Islet precursor cell (in vitro differentiated cells): ENCODE measurements at regions not wholly inside any gene's neighbourhood (a gene's known extent, or its start where the extent isn't known, plus 50 kb on each side); places are given as distances from the start of the nearest gene placed in this dataset.
"Not testable (repeated sequence)": the region's sequence is repeated elsewhere in the genome, so short reads cannot be mapped to it uniquely, and the experiment has no call there.

Source experiments
- DNase-seq: peaks from one replicate; pipeline ENCODE4 v3.0.0-alpha.2; 2018

DNA sequence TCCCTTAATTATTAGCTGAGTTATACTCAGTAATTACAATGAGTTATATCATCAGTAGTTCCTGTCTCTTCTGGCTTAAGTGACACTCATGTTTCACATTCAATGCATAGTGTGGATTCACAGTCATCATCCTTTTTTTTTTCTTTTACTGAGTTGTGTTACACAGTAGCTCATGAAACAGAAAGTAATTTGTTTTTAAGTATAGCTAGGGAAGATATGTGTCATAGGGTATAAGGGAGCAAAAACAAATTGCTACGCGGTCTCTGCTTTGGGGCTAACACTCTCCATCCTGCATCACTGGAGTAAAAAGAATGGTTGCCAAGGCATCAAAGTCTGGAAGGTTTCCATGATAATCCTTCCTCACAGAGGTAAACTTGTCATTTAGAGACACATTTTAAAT lies 971.7 kb upstream of the NCAM2 start:
- DNase-seq: no peak

DNA sequence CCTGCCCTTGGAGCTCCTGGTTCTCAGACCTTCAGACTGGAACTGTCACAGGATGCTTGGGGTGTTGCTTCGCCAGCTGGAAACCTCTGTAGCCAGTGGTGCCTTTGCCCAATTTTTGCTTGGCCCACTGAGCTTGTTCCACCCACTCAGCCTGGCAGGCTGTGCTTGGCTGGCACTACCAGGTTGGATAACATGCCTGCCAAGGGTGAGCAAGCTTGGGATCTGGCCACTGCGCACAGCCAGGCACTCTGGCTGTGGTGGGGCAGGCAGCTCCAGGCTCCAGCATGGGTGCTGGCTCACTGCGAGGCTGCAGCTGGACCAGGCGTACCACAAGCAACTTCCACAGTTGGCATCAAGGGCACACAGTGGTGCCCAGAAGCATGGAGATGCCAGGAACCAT lies 967.8 kb upstream of the NCAM2 start:
- no peak for DNase-seq

DNA sequence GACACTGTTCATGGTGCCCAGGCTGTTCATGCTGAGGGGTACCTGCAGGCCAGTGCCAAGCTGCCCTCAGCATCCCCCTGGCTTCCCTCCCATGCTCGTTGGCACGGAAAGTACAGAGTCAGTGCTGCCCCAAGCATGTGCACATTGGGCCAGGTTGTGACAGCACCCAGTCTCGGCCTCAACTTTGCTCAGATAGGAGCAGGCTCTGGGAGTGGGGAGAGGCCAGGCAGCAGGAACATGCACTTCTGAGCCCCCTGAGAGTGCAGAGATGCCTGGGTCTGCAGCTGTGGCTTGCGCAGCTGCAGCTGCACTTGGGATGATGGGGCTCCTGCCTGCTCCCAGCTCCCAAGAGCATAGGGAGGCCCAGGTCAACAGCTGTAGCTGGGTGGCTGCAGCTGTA lies 966.4 kb upstream of the NCAM2 start:
- no peak for DNase-seq

GRCh38 chr21:20040768-20041167 lies 957.4 kb upstream of the NCAM2 start:
- no peak for DNase-seq

- DNase-seq: no peak
These were observed 953.0 kb upstream of the NCAM2 start for GRCh38 chr21:20045197-20045596.

DNA sequence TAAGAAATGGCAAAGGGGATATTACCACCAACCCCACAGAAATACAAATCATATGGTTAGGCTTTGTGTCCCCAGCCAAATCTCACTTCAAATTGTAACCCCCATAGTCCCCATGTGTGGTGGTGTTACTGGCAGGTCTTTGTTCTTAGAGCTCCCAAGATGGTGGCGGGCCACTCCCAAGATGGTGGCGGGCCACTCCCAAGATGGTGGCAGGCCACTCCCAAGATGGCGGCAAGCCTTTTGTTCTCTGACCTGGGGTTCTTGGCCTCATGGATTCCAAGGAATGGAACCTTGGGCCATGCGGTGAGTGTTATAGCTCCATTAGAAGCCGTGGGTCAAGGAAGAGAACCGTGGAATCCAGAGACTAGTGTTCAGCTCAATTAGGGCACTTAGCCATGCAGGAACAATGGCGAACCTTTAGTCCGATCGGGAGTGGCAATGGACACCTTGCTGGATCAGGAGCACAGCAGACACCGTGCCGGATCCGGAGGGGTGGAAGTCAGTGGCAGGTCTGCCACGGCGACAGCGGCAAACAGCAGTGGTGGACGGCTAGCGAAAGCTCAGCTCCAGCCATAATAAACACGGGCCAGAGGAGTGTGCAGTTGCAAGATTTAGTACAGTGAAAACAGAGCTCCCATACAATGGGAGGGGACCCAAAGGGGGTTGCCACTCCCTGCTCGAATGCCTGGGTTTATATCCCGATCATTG lies 949.9 kb upstream of the NCAM2 start:
- not testable (repeated sequence) for DNase-seq

DNA sequence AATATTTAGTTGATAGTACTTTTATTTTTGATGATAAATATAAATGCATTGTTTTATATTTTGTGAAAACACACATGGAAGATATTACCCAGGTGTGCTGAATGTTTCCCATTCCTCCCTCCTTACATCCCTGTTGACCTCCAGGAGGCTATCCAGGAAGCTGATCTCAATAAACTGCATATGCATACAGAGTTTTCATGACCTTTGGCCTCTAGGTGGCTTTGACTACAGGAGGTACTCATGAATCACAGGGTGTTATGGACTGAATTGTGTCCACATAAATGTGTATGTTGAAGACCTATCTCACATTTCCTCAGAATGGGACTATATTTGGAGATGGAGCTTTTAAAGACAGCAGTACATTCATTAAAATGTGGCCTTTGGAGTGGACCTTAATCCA lies 914.9 kb upstream of the NCAM2 start:
- no peak for DNase-seq

GRCh38 chr21:20083925-20084324 lies 914.3 kb upstream of the NCAM2 start:
- DNase-seq: no peak

DNA sequence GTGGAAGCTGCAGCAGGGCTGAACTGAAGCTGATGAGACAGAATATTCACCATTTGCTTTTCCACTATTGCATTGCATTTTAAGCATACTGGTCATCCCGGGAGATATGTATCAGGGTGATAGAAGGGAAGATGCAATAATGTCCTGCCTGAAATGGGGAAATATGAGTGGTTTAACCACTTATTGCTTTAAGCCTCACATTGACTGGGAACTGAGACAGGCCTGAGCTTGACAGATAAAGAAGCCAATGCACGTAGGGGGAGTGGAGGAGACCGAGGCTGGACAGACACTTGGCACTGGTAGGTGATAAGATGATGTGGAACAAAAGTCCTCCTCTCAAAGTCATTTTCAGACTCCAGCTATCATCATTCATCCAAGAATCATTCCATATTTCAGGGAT lies 911.7 kb upstream of the NCAM2 start:
- no peak for DNase-seq

GRCh38 chr21:20106368-20106767 lies 891.8 kb upstream of the NCAM2 start:
- DNase-seq: no peak

- no peak for DNase-seq
These were observed 890.2 kb upstream of the NCAM2 start for GRCh38 chr21:20108016-20108415.

DNA sequence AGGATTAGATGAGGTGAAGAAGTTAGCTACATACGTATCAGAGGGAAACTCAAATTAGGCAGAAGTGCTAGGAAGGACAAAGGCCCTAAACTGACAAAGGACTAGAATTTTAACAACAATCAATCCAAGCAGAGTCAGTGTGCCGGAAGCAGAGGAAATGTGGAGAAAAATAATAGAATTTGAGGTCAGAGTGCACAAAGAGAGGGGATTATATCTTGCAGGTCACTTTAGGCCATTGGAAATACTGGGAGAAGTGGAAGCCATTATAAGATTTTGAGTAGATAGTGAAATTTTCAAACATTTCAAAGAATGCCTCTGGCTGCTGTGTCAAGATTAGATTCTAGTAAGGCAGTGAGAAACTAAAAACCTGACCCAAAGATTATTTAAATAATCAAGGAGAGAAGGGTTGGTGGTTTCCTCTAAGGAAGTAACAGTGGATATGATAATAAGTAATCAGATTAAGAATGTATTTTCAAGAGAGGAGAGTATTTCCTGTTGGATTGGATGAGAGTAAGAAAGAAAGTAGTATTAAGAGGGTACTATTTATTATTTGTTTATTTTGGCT lies 889.2 kb upstream of the NCAM2 start:
- no peak for DNase-seq

- no peak for DNase-seq
These were observed 887.8 kb upstream of the NCAM2 start for GRCh38 chr21:20110368-20110767.

DNA sequence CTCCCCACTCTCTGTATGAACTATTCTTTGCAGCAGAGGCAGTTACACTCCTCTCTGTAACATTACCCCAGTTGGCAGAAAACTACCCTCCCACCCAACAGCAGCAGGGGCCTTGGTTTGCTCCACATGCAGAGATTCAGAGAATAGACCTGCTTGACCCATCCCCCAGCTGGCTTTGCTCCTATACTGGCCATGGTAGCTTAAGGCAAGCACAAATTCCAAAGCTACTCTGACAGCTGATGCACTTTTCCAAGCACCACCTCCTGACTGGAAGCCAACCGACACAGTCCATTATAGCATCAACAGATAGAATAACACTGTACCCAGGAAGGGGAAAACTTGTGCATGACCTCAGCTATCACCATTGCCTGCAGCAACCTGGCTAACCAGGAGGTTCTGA lies 846.5 kb upstream of the NCAM2 start:
- no peak for DNase-seq

DNA sequence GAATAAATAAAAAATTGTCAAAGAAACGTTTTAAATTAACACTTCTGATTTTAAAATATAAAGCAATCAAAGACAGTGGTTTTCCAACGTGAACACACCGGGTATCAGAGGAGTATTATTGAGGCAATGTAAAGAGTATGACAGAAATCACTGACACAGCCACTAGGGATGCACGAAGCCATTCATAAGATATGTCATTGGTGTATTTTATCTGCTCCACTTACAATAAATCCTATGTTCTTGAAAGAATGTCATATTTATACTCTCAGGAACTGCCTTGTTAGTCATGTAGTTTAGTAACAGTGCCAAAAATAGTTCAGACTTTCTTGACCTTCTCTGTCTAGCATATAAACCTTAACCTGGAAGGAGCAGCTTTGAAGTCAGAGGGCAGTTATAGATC lies 835.0 kb upstream of the NCAM2 start:
- no peak for DNase-seq

DNA sequence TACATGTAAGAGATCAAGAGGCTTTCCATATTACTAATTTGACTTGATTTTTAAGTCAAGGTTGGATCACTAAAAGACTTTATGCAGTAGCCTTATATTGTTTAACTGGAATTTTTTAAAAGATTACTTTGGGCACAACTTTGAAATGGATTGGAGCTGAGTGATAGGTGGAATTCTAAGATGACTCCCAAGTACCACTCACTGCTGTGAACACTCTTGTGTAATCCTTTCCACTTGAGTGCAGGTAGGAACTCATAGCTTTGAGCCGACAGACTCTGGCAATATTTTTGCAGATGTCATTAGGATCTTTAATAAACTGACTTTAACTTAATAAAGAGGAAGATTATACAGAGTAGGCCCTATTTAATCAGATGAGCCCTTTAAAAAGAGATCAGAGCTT lies 831.1 kb upstream of the NCAM2 start:
- no peak for DNase-seq

GRCh38 chr21:20169812-20170576 lies 828.2 kb upstream of the NCAM2 start:
- DNase-seq: no peak

DNA sequence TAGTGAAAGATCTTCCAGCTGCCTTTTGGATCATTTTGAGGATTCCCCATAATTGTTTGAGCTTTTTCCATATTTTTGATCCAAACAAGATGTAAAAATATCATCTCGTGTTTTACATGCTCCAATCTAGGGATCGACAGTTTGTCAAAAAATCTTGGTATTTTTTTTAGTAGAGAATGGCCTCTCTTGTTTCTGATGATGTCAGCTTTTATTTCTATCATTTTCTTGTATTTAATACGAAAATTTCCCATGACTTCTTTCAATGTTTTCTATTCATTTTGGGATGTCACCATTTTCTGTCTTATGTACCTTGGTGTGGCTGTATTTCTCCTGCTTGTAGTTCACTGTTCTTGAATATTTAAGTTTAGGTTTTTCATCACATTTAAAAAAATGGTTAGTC lies 812.0 kb upstream of the NCAM2 start:
- no peak for DNase-seq

DNA sequence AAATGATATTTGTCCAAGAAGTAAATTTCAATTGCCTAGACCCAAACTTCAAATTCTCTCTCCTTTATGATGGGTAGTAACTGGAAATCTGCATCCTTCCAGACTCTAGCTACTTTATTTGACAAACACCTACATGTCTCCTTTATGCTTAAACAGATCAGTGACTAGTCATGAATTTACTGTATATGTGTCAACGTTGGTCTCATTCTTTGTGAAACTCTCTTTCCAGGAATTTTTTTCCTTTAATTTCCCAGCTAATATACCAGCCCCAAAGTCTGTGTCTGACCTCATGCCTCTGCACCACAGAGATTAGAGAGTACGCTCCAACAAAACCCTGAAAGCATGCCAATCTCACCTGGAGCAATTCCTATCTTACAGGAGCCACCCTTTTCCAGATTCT lies 811.2 kb upstream of the NCAM2 start:
- DNase-seq: no peak

DNA sequence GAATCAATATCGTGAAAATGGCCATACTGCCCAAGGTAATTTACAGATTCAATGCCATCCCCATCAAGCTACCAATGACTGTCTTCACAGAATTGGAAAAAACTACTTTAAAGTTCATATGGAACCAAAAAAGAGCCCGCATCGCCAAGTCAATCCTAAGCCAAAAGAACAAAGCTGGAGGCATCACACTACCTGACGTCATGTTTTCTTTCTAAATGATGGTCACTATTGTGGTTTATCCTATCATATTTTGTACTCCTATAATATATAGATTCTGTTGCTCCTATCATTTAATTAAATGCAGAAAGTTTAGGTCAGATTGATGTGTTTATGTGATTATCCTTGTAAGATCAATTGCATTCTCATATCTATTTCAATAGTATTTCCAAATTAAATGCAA lies 796.9 kb upstream of the NCAM2 start:
- DNase-seq: not testable (repeated sequence)

- DNase-seq: no peak
These were observed 790.9 kb upstream of the NCAM2 start for GRCh38 chr21:20207335-20207734.

DNA sequence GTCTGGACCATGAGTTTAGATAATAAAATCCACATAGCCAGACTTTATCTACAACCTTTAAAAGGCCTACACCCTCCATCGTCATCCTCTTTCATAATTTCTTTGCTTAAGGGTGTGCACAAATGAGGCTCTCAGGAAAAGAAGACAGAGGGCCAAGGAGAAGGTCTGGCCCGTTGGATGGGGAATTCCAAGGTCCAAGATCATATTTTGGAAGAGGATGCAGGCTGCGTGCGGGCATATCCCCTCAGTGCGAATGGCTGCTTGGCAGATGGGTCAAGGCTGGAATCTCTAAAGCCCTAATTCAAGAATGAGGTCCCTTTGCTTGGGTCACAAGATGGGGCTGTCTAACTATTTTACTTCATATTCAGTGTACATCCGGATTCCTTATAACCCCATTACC lies 782.2 kb upstream of the NCAM2 start:
- no peak for DNase-seq

- DNase-seq: no peak
These were observed 777.6 kb upstream of the NCAM2 start for GRCh38 chr21:20220586-20220985.

- DNase-seq: not testable (repeated sequence)
These were observed 776.2 kb upstream of the NCAM2 start for GRCh38 chr21:20221981-20222380.
